HepG2 (cell line): ENCODE measurements at regions not wholly inside any gene's neighbourhood (a gene's known extent, or its start where the extent isn't known, plus 50 kb on each side); places are given as distances from the start of the nearest gene placed in this dataset.

Experiments used
- E2F1 ChIP-seq: sonication (generic); formaldehyde crosslinking; IDR thresholded peaks from 2 replicates; pipeline ENCODE4 v1.5.0; 2020; ENCODE audit warnings: missing genetic modification reagents
- HINFP ChIP-seq: sonication (generic); formaldehyde crosslinking; IDR thresholded peaks from 2 replicates; pipeline ENCODE4 v1.4.0; 2020; ENCODE audit warnings: low read depth, mild to moderate bottlenecking, missing genetic modification reagents
- MTF1 ChIP-seq: sonication (generic); formaldehyde crosslinking; IDR thresholded peaks from 2 replicates; pipeline ENCODE4 v1.5.0; 2020; ENCODE audit warnings: missing genetic modification reagents
- NKX3-1 ChIP-seq: sonication (generic); formaldehyde crosslinking; IDR thresholded peaks from 2 replicates; pipeline ENCODE4 v1.5.0; 2020; ENCODE audit warnings: missing genetic modification reagents
- PREB ChIP-seq: sonication (generic); formaldehyde crosslinking; IDR thresholded peaks from 2 replicates; pipeline ENCODE4 v1.4.0; 2020; ENCODE audit warnings: missing genetic modification reagents
- REST ChIP-seq, 2 experiments: IDR thresholded peaks; 2 replicates each; pipeline ENCODE4 v1.6.1; 2011 to 2012; ENCODE audit warnings: low read length in 2 of 2, borderline replicate concordance in 1 of 2, low read depth in 1 of 2, mild to moderate bottlenecking in 1 of 2, moderate library complexity in 1 of 2
- RFX3 ChIP-seq: IDR thresholded peaks from 2 replicates; pipeline ENCODE4 v1.6.1; 2016; ENCODE audit warnings: missing biosample characterization, missing genetic modification reagents
- SIX4 ChIP-seq: sonication (generic); formaldehyde crosslinking; IDR thresholded peaks from 2 replicates; pipeline ENCODE4 v1.4.0; 2020; ENCODE audit warnings: missing genetic modification reagents
- TERF1 ChIP-seq: sonication (generic); formaldehyde crosslinking; IDR thresholded peaks from 2 replicates; pipeline ENCODE4 v1.8.0; 2022; ENCODE audit warnings: mild to moderate bottlenecking, missing genetic modification reagents, moderate library complexity
- THAP8 ChIP-seq: sonication (generic); formaldehyde crosslinking; IDR thresholded peaks from 2 replicates; pipeline ENCODE4 v1.5.1; 2020; ENCODE audit warnings: missing genetic modification reagents, mild to moderate bottlenecking, borderline replicate concordance
- WIZ ChIP-seq: sonication (generic); formaldehyde crosslinking; IDR thresholded peaks from 2 replicates; pipeline ENCODE4 v1.5.1; 2020; ENCODE audit warnings: mild to moderate bottlenecking, missing genetic modification reagents
- ZGPAT ChIP-seq: IDR thresholded peaks from 2 replicates; pipeline ENCODE4 v1.6.1; 2016; ENCODE audit warnings: mild to moderate bottlenecking
- ZKSCAN5 ChIP-seq: sonication (generic); formaldehyde crosslinking; IDR thresholded peaks from 2 replicates; pipeline ENCODE4 v1.5.1; 2020; ENCODE audit warnings: mild to moderate bottlenecking, missing genetic modification reagents
- ZNF503 ChIP-seq: sonication (generic); formaldehyde crosslinking; IDR thresholded peaks from 2 replicates; pipeline ENCODE4 v1.4.0; 2020; ENCODE audit warnings: missing genetic modification reagents
- ZNF569 ChIP-seq: sonication (generic); formaldehyde crosslinking; IDR thresholded peaks from 2 replicates; pipeline ENCODE4 v1.5.0; 2020; ENCODE audit warnings: mild to moderate bottlenecking, missing genetic modification reagents, moderate library complexity, borderline replicate concordance
- ZNF629 ChIP-seq: sonication (generic); formaldehyde crosslinking; conservative IDR thresholded peaks from 2 replicates; pipeline ENCODE4 v1.5.0; 2020; ENCODE audit warnings: missing genetic modification reagents
- ZNF709 ChIP-seq: sonication (generic); formaldehyde crosslinking; IDR thresholded peaks from 2 replicates; pipeline ENCODE4 v1.5.0; 2020; ENCODE audit warnings: mild to moderate bottlenecking, missing genetic modification reagents

GRCh38 chr17:31798205-31798724, 60.8 kb downstream of the COPRS start (continued):
- TF ChIP-seq REST (IDR thresholded peaks at IDR 0.05; ENCODE audit: borderline replicate concordance in 1 of 2, low read depth in 1 of 2, low read length in 2 of 2) (no peak), ZNF569 (CRISPR knock-in tag) (no peak; the same call in 1 of the 2 replicates), ZNF503 (CRISPR knock-in tag) (peak; percentile 63; the same call in 1 of the 2 replicates), MTF1 (CRISPR knock-in tag) (no peak), ZKSCAN5 (CRISPR knock-in tag) (no peak), SIX4 (CRISPR knock-in tag) (no peak), TERF1 (CRISPR knock-in tag) (no peak), THAP8 (CRISPR knock-in tag) (no peak), ZGPAT (CRISPR knock-in tag) (peak; percentile 67), ZNF629 (CRISPR knock-in tag) (no peak; the same call in 1 of the 2 replicates), WIZ (CRISPR knock-in tag) (no peak), HINFP (CRISPR knock-in tag) (no peak), E2F1 (CRISPR knock-in tag) (no peak), PREB (CRISPR knock-in tag) (no peak), ZNF709 (CRISPR knock-in tag) (peak; percentile 57; the same call in 1 of the 2 replicates), NKX3-1 (CRISPR knock-in tag) (no peak), RFX3 (CRISPR knock-in tag) (no peak)
